ENCODE measurements at regions not wholly inside any gene's neighbourhood (a gene's known extent, or its start where the extent isn't known, plus 50 kb on each side); places are given as distances from the start of the nearest gene placed in this dataset.

DNA sequence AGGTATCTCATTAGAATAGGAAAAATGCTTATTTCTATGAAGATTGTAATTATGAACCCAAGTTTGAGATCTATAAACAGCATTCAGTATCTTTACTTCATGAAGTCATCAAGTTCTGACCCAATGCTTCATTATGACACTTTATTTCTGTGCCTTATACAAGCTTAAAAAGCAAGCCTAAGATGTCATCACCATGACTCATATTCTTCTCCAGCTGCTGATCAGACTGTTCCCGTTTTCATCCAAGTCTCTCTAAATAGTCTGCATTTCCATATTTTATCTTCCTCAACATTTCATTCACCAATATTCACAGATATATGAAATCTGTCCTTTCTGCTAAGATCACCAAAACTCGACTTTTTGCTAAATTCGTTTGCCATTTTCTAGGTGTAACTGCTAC, 1247.2 kb upstream of the PRR20A start:
- Histone ChIP-seq H3K36me3 (replicated peaks in 1 of 2; ENCODE audit: insufficient read depth in 1 of 2, low read depth in 2 of 2) (no peaks in the 10 kb centered on the region), H3K27ac (no peak overlapping the region), H3K9me3 (no peaks in the 10 kb centered on the region), H3K4me1 (no peaks in the 10 kb centered on the region), H3K27me3 (no peaks in the 10 kb centered on the region), H3K4me3 (no peak overlapping the region)
- intact Hi-C loops (cut with DNase I): no loop called here
- DNase-seq: no peak
- no peak for ATAC-seq
- TF ChIP-seq POLR2A (IDR thresholded peaks at IDR 0.05): no peak
- TF ChIP-seq, protein P1, sequence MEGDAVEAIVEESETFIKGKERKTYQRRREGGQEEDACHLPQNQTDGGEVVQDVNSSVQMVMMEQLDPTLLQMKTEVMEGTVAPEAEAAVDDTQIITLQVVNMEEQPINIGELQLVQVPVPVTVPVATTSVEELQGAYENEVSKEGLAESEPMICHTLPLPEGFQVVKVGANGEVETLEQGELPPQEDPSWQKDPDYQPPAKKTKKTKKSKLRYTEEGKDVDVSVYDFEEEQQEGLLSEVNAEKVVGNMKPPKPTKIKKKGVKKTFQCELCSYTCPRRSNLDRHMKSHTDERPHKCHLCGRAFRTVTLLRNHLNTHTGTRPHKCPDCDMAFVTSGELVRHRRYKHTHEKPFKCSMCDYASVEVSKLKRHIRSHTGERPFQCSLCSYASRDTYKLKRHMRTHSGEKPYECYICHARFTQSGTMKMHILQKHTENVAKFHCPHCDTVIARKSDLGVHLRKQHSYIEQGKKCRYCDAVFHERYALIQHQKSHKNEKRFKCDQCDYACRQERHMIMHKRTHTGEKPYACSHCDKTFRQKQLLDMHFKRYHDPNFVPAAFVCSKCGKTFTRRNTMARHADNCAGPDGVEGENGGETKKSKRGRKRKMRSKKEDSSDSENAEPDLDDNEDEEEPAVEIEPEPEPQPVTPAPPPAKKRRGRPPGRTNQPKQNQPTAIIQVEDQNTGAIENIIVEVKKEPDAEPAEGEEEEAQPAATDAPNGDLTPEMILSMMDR (IDR thresholded peaks at IDR 0.05): no peak
- 44 to 47% methylated on average over 3 of the region's 3 CpGs for WGBS, 2 donors

DNA sequence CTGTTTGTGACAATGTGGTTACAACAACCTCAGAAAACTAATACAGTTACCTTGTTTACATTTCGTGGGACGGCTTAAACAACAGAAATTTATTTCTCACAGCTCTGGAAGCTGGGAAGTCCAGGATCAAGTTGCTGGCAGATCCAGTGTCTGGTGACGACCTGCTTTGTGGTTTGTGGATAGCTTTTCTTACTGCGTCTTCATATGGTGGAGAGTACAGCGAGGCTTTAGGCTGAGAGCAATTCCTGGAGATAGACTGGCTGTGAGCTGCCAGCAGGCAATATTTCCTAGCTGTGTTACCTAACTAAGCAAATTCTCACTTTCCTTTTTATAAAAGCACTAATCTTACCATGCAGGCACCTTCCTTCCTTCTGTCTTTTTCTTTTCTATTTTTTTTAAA, 1203.5 kb upstream of the PRR20A start:
- DNase-seq (no peak), ATAC-seq (no peak)
- Histone ChIP-seq H3K27me3 (no peaks in the 10 kb centered on the region), H3K4me3 (no peak overlapping the region), H3K9me3 (no peaks in the 10 kb centered on the region), H3K27ac (no peak overlapping the region), H3K4me1 (no peaks in the 10 kb centered on the region), H3K36me3 (replicated peaks in 1 of 2; ENCODE audit: insufficient read depth in 1 of 2, low read depth in 2 of 2) (no peaks in the 10 kb centered on the region)
- WGBS, 2 donors: 54 to 64% methylated on average over 5 of the region's 5 CpGs
- TF ChIP-seq, protein P1 (IDR thresholded peaks at IDR 0.05): no peak
- no peak for TF ChIP-seq POLR2A (IDR thresholded peaks at IDR 0.05)
- intact Hi-C loops (cut with DNase I): no loop called here

DNA sequence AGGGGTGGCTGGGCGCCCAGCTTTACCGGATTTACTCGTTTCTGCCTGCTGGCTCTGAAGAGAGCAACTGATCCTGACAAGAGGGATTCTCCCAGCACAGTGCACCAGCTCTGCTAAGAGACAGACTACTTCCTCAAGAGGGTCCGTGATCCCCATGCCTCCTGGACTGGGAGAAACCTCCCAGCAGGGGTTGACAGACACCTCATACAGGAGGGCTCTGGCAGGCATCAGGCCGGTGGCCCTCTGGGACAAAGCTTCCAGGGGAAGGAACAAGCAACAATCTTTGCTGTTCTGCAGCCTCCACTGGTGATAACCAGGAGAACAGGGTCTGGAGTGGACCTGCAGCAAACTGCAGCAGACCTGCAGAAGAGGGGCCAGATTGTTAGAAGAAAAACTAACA, 1192.5 kb upstream of the PRR20A start:
- WGBS, 2 donors: 59 to 67% methylated on average over 5 of the region's 5 CpGs
- no peaks in the 10 kb centered on the region for H3K36me3 ChIP-seq (replicated peaks in 1 of 2; ENCODE audit: insufficient read depth in 1 of 2, low read depth in 2 of 2)
- intact Hi-C loops (cut with DNase I): no loop called here
- TF ChIP-seq, protein P1 (IDR thresholded peaks at IDR 0.05): no peak
- TF ChIP-seq POLR2A (IDR thresholded peaks at IDR 0.05): no peak
- no peak overlapping the region for H3K27ac ChIP-seq
- H3K4me3 ChIP-seq: no peak overlapping the region
- DNase-seq: no peak
- no peak for ATAC-seq
- H3K9me3 ChIP-seq: no peaks in the 10 kb centered on the region
- H3K4me1 ChIP-seq: no peaks in the 10 kb centered on the region
- H3K27me3 ChIP-seq: no peaks in the 10 kb centered on the region

DNA sequence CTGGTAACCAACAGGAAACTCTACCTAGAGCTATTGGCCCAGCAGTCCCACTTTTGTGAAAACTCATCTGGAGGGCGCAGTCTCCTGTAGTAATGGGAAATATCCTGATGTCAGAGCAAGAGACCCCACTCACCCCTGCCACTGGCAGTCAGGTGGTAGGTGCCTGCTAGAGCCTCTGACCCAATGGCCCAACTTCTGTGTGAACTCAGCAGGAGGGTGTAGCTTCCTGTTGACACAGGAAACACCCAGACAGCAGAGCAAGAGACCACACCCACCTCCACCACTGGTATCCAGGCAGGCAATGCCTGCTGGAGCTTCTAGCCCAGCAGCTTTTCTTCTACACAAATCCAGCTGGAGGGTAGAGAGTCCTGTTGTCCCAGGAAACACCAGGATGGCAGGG, 1176.8 kb upstream of the PRR20A start:
- ATAC-seq: no peak
- Histone ChIP-seq H3K27ac (no peak overlapping the region), H3K4me1 (no peaks in the 10 kb centered on the region), H3K36me3 (replicated peaks in 1 of 2; ENCODE audit: insufficient read depth in 1 of 2, low read depth in 2 of 2) (no peaks in the 10 kb centered on the region), H3K27me3 (no peaks in the 10 kb centered on the region), H3K9me3 (no peaks in the 10 kb centered on the region), H3K4me3 (no peak overlapping the region)
- 88 to 100% methylated on average over 1 of the region's 1 CpG for WGBS, 2 donors
- no peak for DNase-seq
- no peak for TF ChIP-seq POLR2A (IDR thresholded peaks at IDR 0.05)
- TF ChIP-seq, protein P1 (IDR thresholded peaks at IDR 0.05): no peak
- intact Hi-C loops (cut with DNase I): no loop called here

DNA sequence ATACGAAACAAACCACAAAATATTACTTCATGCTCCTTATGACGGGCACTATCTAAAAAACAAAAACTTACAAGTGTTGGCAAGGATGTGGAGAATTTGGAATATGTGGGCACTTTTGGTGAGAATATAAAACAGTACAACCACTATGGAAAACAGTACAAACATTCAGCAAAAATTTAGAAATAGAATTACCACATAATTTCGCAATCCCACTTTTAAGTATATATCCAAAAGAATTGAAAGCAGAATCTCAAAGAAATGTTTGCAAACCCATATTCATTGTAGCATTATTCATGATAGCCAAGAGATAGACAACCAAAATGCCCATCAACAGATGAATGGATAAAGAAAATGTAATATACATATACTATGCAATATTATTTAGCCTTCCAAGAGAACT, 1173.7 kb upstream of the PRR20A start:
- ATAC-seq (no peak), DNase-seq (no peak)
- H3K4me1 ChIP-seq: no peaks in the 10 kb centered on the region
- H3K9me3 ChIP-seq: no peaks in the 10 kb centered on the region
- TF ChIP-seq POLR2A (IDR thresholded peaks at IDR 0.05): no peak
- TF ChIP-seq, protein P1 (IDR thresholded peaks at IDR 0.05): no peak
- intact Hi-C loops (cut with DNase I): no loop called here
- H3K27me3 ChIP-seq: no peaks in the 10 kb centered on the region
- no peak overlapping the region for H3K4me3 ChIP-seq
- H3K36me3 ChIP-seq (replicated peaks in 1 of 2; ENCODE audit: insufficient read depth in 1 of 2, low read depth in 2 of 2): no peaks in the 10 kb centered on the region
- 74 to 89% methylated on average over 3 of the region's 3 CpGs for WGBS, 2 donors
- no peak overlapping the region for H3K27ac ChIP-seq
